ENCODE measurements at regions not wholly inside any gene's neighbourhood (a gene's known extent, or its start where the extent isn't known, plus 50 kb on each side); places are given as distances from the start of the nearest gene placed in this dataset.

DNA sequence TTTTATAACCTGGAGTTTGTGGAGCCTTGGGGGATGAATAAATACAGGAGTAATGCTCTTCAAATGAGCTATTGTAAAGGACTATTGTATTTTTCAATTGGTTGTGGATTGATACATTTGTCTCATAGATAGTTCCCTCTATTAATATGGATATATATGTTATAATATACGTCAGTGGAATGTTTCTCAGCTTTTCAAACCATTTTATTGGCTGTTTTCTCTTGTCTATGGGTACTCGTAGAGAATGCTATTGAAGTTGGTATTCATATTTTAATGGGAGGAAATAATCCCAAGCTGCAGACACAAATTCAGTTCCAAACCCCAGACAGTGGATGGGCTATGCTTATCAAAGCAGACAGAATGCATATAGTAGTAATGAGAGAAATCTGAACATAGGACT is 181.8 kb upstream of the DAB2 start:
- in situ Hi-C loops (cut with HindIII; ENCODE audit: low sequenced_read_pairs) = no loop called here
- H3K4me3 ChIP-seq (ENCODE audit: low read depth, low read length) = no peak overlapping the region
- DNase-seq (ENCODE audit: low read depth, low spot score) = no peak
- TF ChIP-seq, protein P1, sequence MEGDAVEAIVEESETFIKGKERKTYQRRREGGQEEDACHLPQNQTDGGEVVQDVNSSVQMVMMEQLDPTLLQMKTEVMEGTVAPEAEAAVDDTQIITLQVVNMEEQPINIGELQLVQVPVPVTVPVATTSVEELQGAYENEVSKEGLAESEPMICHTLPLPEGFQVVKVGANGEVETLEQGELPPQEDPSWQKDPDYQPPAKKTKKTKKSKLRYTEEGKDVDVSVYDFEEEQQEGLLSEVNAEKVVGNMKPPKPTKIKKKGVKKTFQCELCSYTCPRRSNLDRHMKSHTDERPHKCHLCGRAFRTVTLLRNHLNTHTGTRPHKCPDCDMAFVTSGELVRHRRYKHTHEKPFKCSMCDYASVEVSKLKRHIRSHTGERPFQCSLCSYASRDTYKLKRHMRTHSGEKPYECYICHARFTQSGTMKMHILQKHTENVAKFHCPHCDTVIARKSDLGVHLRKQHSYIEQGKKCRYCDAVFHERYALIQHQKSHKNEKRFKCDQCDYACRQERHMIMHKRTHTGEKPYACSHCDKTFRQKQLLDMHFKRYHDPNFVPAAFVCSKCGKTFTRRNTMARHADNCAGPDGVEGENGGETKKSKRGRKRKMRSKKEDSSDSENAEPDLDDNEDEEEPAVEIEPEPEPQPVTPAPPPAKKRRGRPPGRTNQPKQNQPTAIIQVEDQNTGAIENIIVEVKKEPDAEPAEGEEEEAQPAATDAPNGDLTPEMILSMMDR (IDR thresholded peaks at IDR 0.05; ENCODE audit: low read depth, low read length) = no peak

DNA sequence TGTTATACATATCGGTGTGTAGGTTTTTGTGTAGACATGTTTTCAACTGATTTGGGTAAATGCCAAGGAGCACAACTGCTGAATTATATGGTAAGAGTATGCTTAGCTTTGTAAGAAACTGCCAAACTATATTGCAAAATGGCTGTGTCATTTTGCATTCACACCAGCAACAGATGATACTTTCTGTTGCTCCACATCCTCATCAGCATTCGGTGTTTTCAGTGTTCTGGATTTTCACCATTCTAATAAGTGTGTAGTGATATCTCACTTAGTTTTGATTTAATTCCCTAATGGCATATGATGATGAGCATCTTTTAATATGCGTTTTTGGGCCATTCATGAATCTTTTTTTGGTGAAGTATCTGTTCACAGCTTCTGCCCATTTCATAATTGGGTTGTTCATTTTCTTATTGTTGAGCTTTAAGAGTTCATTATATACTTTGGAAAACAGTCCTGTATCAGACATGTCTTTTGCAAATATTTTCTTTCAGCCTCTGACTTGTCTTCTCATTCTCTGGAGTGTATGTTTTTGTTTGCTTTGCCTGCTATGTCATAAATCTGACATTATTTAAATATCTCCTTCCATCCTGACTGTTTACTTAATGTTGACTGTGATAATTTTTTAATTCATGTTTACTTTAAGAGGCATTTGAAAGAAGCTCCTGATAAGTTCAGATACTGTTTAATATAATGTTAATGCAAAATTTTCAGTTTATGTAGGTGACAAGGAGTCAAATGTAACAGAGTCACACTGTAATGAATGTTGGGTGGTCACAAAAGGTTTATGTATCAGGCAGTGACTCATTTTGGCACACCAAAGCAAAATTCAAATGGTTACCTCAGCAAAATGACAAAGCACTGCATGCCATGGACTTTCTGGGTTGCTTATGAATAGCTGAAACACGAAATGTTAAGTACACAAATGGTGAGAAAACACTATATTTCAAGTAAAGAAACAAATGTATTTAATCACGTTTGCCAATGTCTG is 181.1 kb upstream of the DAB2 start:
- DNase-seq (ENCODE audit: low read depth, low spot score) = peak; percentile 50
- TF ChIP-seq, protein P1 (IDR thresholded peaks at IDR 0.05; ENCODE audit: low read depth, low read length) = no peak
- in situ Hi-C loops (cut with HindIII; ENCODE audit: low sequenced_read_pairs) = no loop called here
- no peak overlapping the region for H3K4me3 ChIP-seq (ENCODE audit: low read depth, low read length)

DNA sequence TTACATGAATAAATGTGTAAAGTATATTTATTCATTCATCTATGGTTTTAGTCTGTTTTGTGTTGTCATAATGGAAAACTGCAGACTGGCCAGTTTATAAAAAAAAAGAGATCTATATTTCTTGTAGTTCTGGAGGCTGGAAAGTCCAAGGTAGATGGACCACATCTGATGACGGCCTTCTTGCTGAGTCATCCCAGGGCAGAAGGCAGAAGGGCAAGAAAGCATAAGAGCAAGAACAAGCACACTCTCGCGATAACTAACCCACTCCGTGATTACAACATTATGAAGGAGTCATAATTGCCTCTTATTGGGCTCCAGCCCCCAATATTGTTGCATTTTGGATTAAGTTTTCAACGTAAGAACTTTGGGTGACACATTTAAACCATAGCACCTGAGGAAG is 180.4 kb upstream of the DAB2 start:
- TF ChIP-seq, protein P1 (IDR thresholded peaks at IDR 0.05; ENCODE audit: low read depth, low read length) = no peak
- in situ Hi-C loops (cut with HindIII; ENCODE audit: low sequenced_read_pairs) = no loop called here
- DNase-seq (ENCODE audit: low read depth, low spot score) = no peak
- H3K4me3 ChIP-seq (ENCODE audit: low read depth, low read length) = no peak overlapping the region

DNA sequence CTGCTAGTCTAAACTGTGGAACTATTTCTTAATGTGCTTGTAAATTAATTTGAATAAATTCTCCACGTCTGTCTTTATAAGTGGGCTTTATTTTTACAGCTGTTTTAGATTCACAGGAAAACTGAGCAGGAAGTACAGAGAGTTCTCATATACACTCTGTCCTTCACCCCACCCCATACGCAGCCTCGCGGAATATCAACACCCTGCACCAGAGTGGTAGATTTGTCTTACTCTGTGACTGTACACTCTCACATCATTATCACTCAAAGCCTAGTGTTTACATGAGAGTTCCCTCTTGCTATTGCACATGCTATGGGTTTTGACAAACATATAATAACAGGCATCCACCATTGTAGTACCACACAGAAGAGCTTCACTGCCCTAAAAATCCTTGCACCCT is 179.7 kb upstream of the DAB2 start:
- peak; percentile 42 for DNase-seq (ENCODE audit: low read depth, low spot score)
- in situ Hi-C loops (cut with HindIII; ENCODE audit: low sequenced_read_pairs) = no loop called here
- H3K4me3 ChIP-seq (ENCODE audit: low read depth, low read length) = no peak overlapping the region
- TF ChIP-seq, protein P1 (IDR thresholded peaks at IDR 0.05; ENCODE audit: low read depth, low read length) = no peak

DNA sequence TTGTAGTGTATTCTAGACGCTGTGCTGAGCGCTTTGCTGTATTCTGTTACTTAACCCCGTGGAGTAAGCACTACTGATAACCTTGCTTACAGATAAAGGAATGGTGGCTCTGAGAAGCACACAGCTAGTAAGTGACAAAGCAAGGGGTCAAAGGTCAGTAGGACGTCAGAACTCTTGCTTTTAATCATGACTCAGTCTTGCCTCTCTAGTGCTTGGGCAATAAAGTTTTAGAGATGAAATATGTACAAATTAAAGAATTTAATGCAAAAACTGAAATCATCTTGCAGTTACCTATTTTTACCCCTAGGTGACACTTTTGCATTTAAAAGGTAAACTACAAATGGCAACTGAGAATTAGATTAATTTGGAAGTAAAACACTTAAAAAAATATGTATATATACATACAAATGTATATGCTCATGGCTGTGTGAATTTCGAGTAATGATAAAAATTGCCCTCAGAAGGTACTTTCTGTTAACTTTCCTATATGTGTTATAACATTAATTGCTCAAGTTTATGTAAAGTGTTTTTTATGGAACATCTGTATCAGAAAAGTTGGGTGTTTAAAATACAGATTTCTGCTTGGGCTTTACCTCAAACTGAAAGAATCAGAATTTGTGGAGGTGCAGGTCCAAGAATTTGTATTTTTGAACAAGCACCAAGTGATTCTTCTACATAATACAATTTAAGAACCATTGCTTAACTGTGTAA is 175.1 kb upstream of the DAB2 start:
- peak; percentile 23 for DNase-seq (ENCODE audit: low read depth, low spot score)
- in situ Hi-C loops (cut with HindIII; ENCODE audit: low sequenced_read_pairs) = no loop called here
- no peak overlapping the region for H3K4me3 ChIP-seq (ENCODE audit: low read depth, low read length)

DNA sequence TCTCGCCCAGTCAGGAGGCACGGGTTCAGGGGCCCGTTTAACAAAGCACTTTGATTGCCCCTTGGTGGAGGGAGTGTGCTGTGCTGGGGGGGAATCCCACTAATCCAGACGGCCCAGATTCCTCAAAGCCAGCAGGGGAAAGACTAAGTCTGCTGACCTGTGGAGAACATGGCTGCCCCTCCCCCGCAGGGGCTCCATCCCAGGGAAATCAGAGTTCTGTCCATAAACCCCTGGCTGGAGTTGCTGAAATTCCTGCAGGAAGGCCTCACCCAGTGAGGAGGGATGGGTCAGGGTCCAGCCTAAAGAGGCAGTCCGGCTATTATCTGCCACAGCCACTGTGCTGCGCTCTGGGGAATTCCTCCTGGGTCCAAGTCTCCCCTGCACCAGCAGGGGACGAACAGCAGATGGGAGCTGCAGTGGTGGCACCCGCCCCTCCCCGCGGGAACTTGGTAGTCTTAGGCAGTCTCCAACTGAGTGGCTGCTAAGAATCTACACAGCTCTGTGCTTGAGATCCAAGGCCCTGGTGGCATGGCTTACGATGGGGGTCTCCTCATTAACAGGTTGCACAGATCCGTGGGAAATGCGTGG is 174.0 kb upstream of the DAB2 start:
- in situ Hi-C loops (cut with HindIII; ENCODE audit: low sequenced_read_pairs) = no loop called here
- TF ChIP-seq, protein P1 (IDR thresholded peaks at IDR 0.05; ENCODE audit: low read depth, low read length) = no peak
- H3K4me3 ChIP-seq (ENCODE audit: low read depth, low read length) = no peak overlapping the region
- no peak for DNase-seq (ENCODE audit: low read depth, low spot score)

More for the DNA sequence above, 175.1 kb upstream of the DAB2 start:
- TF ChIP-seq, protein P1 (IDR thresholded peaks at IDR 0.05; ENCODE audit: low read depth, low read length) = peak; percentile 36
